Type B pancreatic cell (in vitro differentiated cells): ENCODE measurements at regions not wholly inside any gene's neighbourhood (a gene's known extent, or its start where the extent isn't known, plus 50 kb on each side); places are given as distances from the start of the nearest gene placed in this dataset.

Source experiments
- DNase-seq: peaks from one replicate; pipeline ENCODE4 v3.0.0; 2021; ENCODE audit warnings: mixed read lengths; ENCODE audit not compliant: unreplicated experiment; ENCODE audit errors: extremely low spot score
- H3K27ac Mint-ChIP-seq: 2 replicates; pipeline ENCODE4 v1.8.0; 2021; ENCODE audit warnings: mild to moderate bottlenecking, mixed read lengths
- H3K27me3 Mint-ChIP-seq: 2 replicates; pipeline ENCODE4 v1.8.0; 2021; ENCODE audit warnings: mixed read lengths
- H3K36me3 Mint-ChIP-seq: 2 replicates; pipeline ENCODE4 v1.8.0; 2021; ENCODE audit warnings: mixed read lengths
- H3K4me1 Mint-ChIP-seq: one replicate; pipeline ENCODE4 v1.8.0; 2021; ENCODE audit warnings: mixed read lengths; ENCODE audit not compliant: unreplicated experiment
- H3K4me3 Mint-ChIP-seq: 2 replicates; pipeline ENCODE4 v1.8.0; 2021; ENCODE audit warnings: mild to moderate bottlenecking, mixed read lengths
- H3K9me3 Mint-ChIP-seq: 2 replicates; pipeline ENCODE4 v1.8.0; 2021; ENCODE audit warnings: mixed read lengths
- TF ChIP-seq, protein P1 (sequence below): fragments of 200-600 bp; sonication (generic); conservative IDR thresholded peaks from 2 replicates; pipeline ENCODE4 v1.5.0; 2021; ENCODE audit warnings: antibody characterized with exemption, mild to moderate bottlenecking

- H3K4me1 Mint-ChIP-seq = peaks cover 19% of the 10 kb centered on the region
- H3K27ac Mint-ChIP-seq = peak overlapping the region; percentile 56
- no peak for DNase-seq
- no peaks in the 10 kb centered on the region for H3K9me3 Mint-ChIP-seq
- H3K27me3 Mint-ChIP-seq = peaks cover 23% of the 10 kb centered on the region
- no peaks in the 10 kb centered on the region for H3K36me3 Mint-ChIP-seq
- H3K4me3 Mint-ChIP-seq = peak overlapping the region; percentile 54
- TF ChIP-seq, protein P1, sequence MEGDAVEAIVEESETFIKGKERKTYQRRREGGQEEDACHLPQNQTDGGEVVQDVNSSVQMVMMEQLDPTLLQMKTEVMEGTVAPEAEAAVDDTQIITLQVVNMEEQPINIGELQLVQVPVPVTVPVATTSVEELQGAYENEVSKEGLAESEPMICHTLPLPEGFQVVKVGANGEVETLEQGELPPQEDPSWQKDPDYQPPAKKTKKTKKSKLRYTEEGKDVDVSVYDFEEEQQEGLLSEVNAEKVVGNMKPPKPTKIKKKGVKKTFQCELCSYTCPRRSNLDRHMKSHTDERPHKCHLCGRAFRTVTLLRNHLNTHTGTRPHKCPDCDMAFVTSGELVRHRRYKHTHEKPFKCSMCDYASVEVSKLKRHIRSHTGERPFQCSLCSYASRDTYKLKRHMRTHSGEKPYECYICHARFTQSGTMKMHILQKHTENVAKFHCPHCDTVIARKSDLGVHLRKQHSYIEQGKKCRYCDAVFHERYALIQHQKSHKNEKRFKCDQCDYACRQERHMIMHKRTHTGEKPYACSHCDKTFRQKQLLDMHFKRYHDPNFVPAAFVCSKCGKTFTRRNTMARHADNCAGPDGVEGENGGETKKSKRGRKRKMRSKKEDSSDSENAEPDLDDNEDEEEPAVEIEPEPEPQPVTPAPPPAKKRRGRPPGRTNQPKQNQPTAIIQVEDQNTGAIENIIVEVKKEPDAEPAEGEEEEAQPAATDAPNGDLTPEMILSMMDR = no peak
Measured at GRCh38 chr16:87178177-87178863, 138.9 kb downstream of the C16orf95 start.

DNA sequence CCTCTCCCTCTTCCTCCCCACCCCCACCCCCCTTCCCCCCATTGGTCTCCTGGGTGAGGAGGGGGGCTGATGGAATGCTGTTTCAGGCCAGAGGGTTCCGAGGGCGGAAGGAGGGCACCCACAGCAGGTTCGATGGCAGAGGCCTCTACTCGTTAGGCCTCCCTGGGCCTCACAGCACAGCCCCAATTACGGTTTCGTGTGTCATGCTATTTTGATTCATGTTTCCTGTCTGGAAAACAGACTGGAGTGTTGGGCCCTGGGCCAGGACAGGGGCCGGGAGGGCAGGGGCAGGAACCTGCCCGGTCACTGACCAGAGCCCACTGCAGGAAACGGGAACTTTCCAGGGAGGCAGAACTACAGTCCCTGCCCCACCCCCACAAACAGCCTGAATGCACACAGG is 138.2 kb downstream of the C16orf95 start:
- Mint-ChIP-seq H3K4me1 (peaks cover 21% of the 10 kb centered on the region), H3K27ac (no peak overlapping the region), H3K27me3 (peaks cover 24% of the 10 kb centered on the region), H3K9me3 (no peaks in the 10 kb centered on the region), H3K4me3 (no peak overlapping the region), H3K36me3 (no peaks in the 10 kb centered on the region)
- no peak for DNase-seq
- TF ChIP-seq, protein P1 = no peak

- DNase-seq = no peak
- TF ChIP-seq, protein P1 = no peak
- peaks cover 27% of the 10 kb centered on the region for H3K27me3 Mint-ChIP-seq
- H3K9me3 Mint-ChIP-seq = no peaks in the 10 kb centered on the region
- no peaks in the 10 kb centered on the region for H3K36me3 Mint-ChIP-seq
- no peak overlapping the region for H3K27ac Mint-ChIP-seq
- peaks cover 20% of the 10 kb centered on the region for H3K4me1 Mint-ChIP-seq
- no peak overlapping the region for H3K4me3 Mint-ChIP-seq
Measured at GRCh38 chr16:87180069-87180468, 137.1 kb downstream of the C16orf95 start.

- no peak for DNase-seq
- no peak overlapping the region for H3K27ac Mint-ChIP-seq
- TF ChIP-seq, protein P1 = no peak
- H3K4me1 Mint-ChIP-seq = peaks cover 21% of the 10 kb centered on the region
- no peak overlapping the region for H3K4me3 Mint-ChIP-seq
- H3K27me3 Mint-ChIP-seq = peaks cover 21% of the 10 kb centered on the region
- peaks cover 5% of the 10 kb centered on the region for H3K9me3 Mint-ChIP-seq
- H3K36me3 Mint-ChIP-seq = no peaks in the 10 kb centered on the region
Measured at GRCh38 chr16:87182759-87183158, 134.4 kb downstream of the C16orf95 start.

- Mint-ChIP-seq H3K9me3 (peaks cover 5% of the 10 kb centered on the region), H3K4me3 (no peak overlapping the region), H3K27me3 (peaks cover 16% of the 10 kb centered on the region), H3K27ac (peak overlapping the region; percentile 42), H3K36me3 (no peaks in the 10 kb centered on the region), H3K4me1 (peaks cover 17% of the 10 kb centered on the region)
- TF ChIP-seq, protein P1 = no peak
- no peak for DNase-seq
Measured at GRCh38 chr16:87183647-87184046, 133.5 kb downstream of the C16orf95 start.
